Ishikawa (cell line): ENCODE measurements at regions not wholly inside any gene's neighbourhood (a gene's known extent, or its start where the extent isn't known, plus 50 kb on each side); places are given as distances from the start of the nearest gene placed in this dataset.

ENCODE experiments used
- CEBPB ChIP-seq: IDR thresholded peaks from 2 replicates; pipeline ENCODE4 v1.6.1; 2012
- CREB1 ChIP-seq: IDR thresholded peaks from 2 replicates; pipeline ENCODE4 v1.6.1; 2012; ENCODE audit warnings: low read depth
- EGR1 ChIP-seq: IDR thresholded peaks from 2 replicates; pipeline ENCODE4 v1.6.1; 2012
- EP300 ChIP-seq: IDR thresholded peaks from 2 replicates; pipeline ENCODE4 v1.6.1; 2012; ENCODE audit warnings: borderline replicate concordance
- FOXM1 ChIP-seq: IDR thresholded peaks from 2 replicates; pipeline ENCODE4 v1.6.1; 2012; ENCODE audit warnings: low read depth, borderline replicate concordance
- NFIC ChIP-seq: IDR thresholded peaks from 2 replicates; pipeline ENCODE4 v1.6.1; 2012
- RAD21 ChIP-seq: IDR thresholded peaks from 2 replicates; pipeline ENCODE4 v1.6.1; 2012; ENCODE audit warnings: low read depth
- TAF1 ChIP-seq: IDR thresholded peaks from 2 replicates; pipeline ENCODE4 v1.6.1; 2012; ENCODE audit warnings: low read depth, mild to moderate bottlenecking
- TCF12 ChIP-seq: IDR thresholded peaks from 2 replicates; pipeline ENCODE4 v1.6.1; 2012; ENCODE audit warnings: low read depth
- TEAD4 ChIP-seq: IDR thresholded peaks from 2 replicates; pipeline ENCODE4 v1.6.1; 2012
- YY1 ChIP-seq: IDR thresholded peaks from 2 replicates; pipeline ENCODE4 v1.6.1; 2012; ENCODE audit warnings: low read depth
- ZBTB7A ChIP-seq: IDR thresholded peaks from 2 replicates; pipeline ENCODE4 v1.6.1; 2012; ENCODE audit warnings: low read depth
- TF ChIP-seq, protein P1 (sequence below): IDR thresholded peaks from 2 replicates; pipeline ENCODE4 v1.6.1; 2012
- TF ChIP-seq, protein P2 (sequence below): IDR thresholded peaks from 2 replicates; pipeline ENCODE4 v1.6.1; 2012
- TF ChIP-seq, protein P3 (sequence below): IDR thresholded peaks from 2 replicates; pipeline ENCODE4 v1.6.1; 2012; ENCODE audit warnings: low read depth, mild to moderate bottlenecking

DNA sequence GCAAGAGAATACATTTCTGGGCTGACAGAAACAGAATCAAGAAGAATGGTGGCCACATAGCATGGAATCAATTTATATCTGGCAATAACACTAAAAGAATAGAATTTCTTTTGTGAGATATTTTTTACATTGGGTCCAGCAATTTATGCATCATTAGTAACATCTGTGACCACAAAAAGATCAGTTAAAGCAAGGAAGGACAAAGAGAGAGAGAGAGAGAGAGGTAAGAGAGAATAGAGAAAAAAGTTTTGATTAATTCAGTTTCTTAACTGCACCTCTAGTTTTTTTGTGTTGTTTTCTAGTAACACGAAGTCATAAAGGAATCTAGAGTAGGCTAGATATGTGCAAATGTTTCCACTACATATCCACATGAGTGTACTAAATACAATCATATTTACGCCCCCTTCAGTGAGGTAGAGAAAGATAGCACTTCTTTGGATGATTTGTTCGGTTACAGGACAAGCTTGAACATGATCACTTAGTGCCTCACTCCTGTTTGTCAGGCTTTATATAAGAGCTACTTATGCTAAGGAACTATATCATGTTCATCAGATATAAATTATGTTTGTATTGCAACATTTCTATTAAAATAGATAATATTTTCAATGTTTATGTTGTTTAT is 247.4 kb upstream of the COL3A1 start:
- TF ChIP-seq, protein P1, sequence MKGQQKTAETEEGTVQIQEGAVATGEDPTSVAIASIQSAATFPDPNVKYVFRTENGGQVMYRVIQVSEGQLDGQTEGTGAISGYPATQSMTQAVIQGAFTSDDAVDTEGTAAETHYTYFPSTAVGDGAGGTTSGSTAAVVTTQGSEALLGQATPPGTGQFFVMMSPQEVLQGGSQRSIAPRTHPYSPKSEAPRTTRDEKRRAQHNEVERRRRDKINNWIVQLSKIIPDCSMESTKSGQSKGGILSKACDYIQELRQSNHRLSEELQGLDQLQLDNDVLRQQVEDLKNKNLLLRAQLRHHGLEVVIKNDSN, result no peak
- no peak for TF ChIP-seq TAF1
- TF ChIP-seq, protein P2, sequence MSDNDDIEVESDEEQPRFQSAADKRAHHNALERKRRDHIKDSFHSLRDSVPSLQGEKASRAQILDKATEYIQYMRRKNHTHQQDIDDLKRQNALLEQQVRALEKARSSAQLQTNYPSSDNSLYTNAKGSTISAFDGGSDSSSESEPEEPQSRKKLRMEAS, result no peak
- TF ChIP-seq CREB1, result no peak
- TF ChIP-seq NFIC, result no peak
- TF ChIP-seq FOXM1, result no peak
- no peak for TF ChIP-seq EGR1
- TF ChIP-seq, protein P3, sequence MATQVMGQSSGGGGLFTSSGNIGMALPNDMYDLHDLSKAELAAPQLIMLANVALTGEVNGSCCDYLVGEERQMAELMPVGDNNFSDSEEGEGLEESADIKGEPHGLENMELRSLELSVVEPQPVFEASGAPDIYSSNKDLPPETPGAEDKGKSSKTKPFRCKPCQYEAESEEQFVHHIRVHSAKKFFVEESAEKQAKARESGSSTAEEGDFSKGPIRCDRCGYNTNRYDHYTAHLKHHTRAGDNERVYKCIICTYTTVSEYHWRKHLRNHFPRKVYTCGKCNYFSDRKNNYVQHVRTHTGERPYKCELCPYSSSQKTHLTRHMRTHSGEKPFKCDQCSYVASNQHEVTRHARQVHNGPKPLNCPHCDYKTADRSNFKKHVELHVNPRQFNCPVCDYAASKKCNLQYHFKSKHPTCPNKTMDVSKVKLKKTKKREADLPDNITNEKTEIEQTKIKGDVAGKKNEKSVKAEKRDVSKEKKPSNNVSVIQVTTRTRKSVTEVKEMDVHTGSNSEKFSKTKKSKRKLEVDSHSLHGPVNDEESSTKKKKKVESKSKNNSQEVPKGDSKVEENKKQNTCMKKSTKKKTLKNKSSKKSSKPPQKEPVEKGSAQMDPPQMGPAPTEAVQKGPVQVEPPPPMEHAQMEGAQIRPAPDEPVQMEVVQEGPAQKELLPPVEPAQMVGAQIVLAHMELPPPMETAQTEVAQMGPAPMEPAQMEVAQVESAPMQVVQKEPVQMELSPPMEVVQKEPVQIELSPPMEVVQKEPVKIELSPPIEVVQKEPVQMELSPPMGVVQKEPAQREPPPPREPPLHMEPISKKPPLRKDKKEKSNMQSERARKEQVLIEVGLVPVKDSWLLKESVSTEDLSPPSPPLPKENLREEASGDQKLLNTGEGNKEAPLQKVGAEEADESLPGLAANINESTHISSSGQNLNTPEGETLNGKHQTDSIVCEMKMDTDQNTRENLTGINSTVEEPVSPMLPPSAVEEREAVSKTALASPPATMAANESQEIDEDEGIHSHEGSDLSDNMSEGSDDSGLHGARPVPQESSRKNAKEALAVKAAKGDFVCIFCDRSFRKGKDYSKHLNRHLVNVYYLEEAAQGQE, result no peak
- no peak for TF ChIP-seq YY1
- TF ChIP-seq EP300, result no peak

DNA sequence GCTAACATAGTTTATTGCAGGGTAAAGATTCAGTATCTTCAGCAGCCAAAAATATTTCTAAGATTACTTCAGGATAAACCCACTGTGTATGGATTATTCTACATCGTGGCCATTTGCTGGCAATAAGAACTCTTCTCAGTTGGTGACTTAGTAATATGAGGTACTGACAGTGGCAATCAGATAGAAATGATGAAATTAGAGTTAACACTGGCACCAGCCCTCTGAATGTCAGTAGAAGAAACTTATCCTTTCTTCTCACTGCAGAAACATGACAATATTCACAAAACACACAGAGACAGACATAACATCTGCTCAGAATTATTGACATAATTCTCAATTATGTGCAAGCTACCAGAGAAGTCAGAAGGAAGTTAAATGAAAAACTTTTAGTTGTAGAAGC is 246.3 kb upstream of the COL3A1 start:
- TF ChIP-seq YY1 (no peak), EP300 (no peak), ZBTB7A (no peak), NFIC (no peak), RAD21 (no peak), FOXM1 (no peak), CEBPB (no peak), CREB1 (no peak), TAF1 (no peak)
- TF ChIP-seq, protein P1, result no peak
- TF ChIP-seq, protein P2, result no peak

DNA sequence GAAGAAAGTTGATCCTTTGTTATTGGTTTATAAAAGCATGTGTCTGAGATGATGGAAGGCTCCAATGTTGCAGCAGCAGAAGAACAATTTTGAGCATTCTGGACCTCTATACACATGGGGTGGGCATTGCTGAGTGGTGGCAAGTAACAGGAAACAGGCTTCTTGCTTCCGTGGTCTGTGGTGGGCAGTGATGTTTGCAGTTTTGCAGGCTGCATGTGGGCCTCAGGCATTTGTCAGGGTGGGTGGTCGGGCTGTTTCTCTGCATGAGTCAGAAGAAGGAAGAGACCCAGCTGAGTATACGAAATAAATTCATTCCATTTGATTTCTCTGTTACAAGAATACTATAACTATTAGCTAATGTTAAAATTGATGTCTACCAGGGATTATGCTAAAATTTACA is 239.5 kb upstream of the COL3A1 start:
- TF ChIP-seq, protein P1, result no peak
- no peak for TF ChIP-seq YY1
- TF ChIP-seq CEBPB, result no peak
- TF ChIP-seq RAD21, result no peak
- no peak for TF ChIP-seq CREB1
- no peak for TF ChIP-seq EGR1
- TF ChIP-seq FOXM1, result no peak
- TF ChIP-seq, protein P2, result no peak
- TF ChIP-seq, protein P3, result no peak
- TF ChIP-seq ZBTB7A, result no peak
- no peak for TF ChIP-seq TAF1
- no peak for TF ChIP-seq EP300
- no peak for TF ChIP-seq NFIC
- TF ChIP-seq TCF12, result no peak

DNA sequence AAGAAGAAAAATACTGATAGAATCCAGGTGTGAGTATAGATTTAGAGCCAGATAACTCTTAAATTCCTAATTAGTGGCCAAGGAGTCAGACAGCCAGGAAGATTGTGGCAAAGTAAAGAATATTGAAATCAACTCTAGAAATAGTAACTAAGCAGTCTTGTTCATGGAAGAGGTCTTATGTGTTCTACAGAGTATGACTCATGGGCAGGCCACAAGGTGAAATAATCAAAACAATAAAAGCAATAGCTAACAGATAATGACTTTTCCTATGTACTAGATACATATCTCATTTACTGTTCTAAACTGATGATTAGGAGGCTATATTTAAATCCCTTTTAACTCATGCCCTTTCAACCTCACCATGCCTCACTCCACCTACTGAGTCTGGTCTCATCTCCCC is 227.4 kb upstream of the COL3A1 start:
- TF ChIP-seq CEBPB (no peak), YY1 (no peak), EGR1 (no peak), TEAD4 (no peak), RAD21 (no peak), ZBTB7A (no peak), NFIC (no peak), FOXM1 (no peak), TAF1 (no peak), EP300 (no peak), TCF12 (no peak), CREB1 (no peak)
- TF ChIP-seq, protein P3, result no peak
- TF ChIP-seq, protein P1, result no peak
- TF ChIP-seq, protein P2, result no peak
